Epithelial cell of esophagus (primary cell): ENCODE measurements at regions not wholly inside any gene's neighbourhood (a gene's known extent, or its start where the extent isn't known, plus 50 kb on each side); places are given as distances from the start of the nearest gene placed in this dataset.
"Not testable (repeated sequence)": the region's sequence is repeated elsewhere in the genome, so short reads cannot be mapped to it uniquely, and the experiment has no call there.

ENCODE experiments used
- DNase-seq: peaks from one replicate; pipeline ENCODE4 v3.0.0; 2010; ENCODE audit warnings: low read depth
- H3K4me3 ChIP-seq: 2 replicates; pipeline ENCODE4 v1.5.1; 2011; ENCODE audit warnings: mild to moderate bottlenecking, low read length, control low read depth
- CTCF ChIP-seq: IDR thresholded peaks from 2 replicates; pipeline ENCODE4 v1.5.1; 2011; ENCODE audit warnings: low read depth, mild to moderate bottlenecking, low read length, control low read depth, inconsistent platforms; ENCODE audit not compliant: insufficient read depth; ENCODE audit errors: missing control alignments

GRCh38 chr7:32676249-32676941 lies 181.1 kb downstream of the AVL9 start:
- no peak for TF ChIP-seq CTCF
- H3K4me3 ChIP-seq: no peak overlapping the region
- DNase-seq: no peak

- no peak overlapping the region for H3K4me3 ChIP-seq
- DNase-seq: no peak
- no peak for TF ChIP-seq CTCF
These were observed 178.1 kb downstream of the AVL9 start for GRCh38 chr7:32673275-32673983.

GRCh38 chr7:32670110-32671025 lies 175.1 kb downstream of the AVL9 start:
- no peak for TF ChIP-seq CTCF
- peak; percentile 53 for DNase-seq
- H3K4me3 ChIP-seq: no peak overlapping the region

- H3K4me3 ChIP-seq: not testable (repeated sequence)
- peak; percentile 78 for DNase-seq
These were observed 174.0 kb downstream of the AVL9 start for GRCh38 chr7:32669173-32669870.

- H3K4me3 ChIP-seq: not testable (repeated sequence)
- peak; percentile 9 for DNase-seq
These were observed 173.3 kb downstream of the AVL9 start for GRCh38 chr7:32668387-32669097.

- not testable (repeated sequence) for H3K4me3 ChIP-seq, DNase-seq
These were observed 172.3 kb downstream of the AVL9 start for GRCh38 chr7:32667586-32667985.

GRCh38 chr7:32663805-32664211 lies 168.5 kb downstream of the AVL9 start:
- not testable (repeated sequence) for H3K4me3 ChIP-seq, DNase-seq

GRCh38 chr7:32662509-32662908 lies 167.2 kb downstream of the AVL9 start:
- H3K4me3 ChIP-seq, DNase-seq: not testable (repeated sequence)

- DNase-seq: no peak
- TF ChIP-seq CTCF: no peak
- no peak overlapping the region for H3K4me3 ChIP-seq
These were observed 166.6 kb downstream of the AVL9 start for GRCh38 chr7:32661929-32662328.
